CD14-positive monocyte (primary cell): ENCODE measurements at regions not wholly inside any gene's neighbourhood (a gene's known extent, or its start where the extent isn't known, plus 50 kb on each side); places are given as distances from the start of the nearest gene placed in this dataset.

Experiments used
- DNase-seq, 3 donors: peaks; one replicate each; pipeline ENCODE4 v3.0.0-alpha.2; 2011 to 2022
- H2AFZ ChIP-seq: 2 replicates; pipeline ENCODE4 v1.6.0; 2012; ENCODE audit warnings: mild to moderate bottlenecking, low read depth, low read length, inconsistent platforms; ENCODE audit not compliant: insufficient read depth, poor library complexity, severe bottlenecking
- H3K27ac ChIP-seq, 2 donors: 1 replicate in 1 of 2; 2 replicates in 1 of 2; pipeline ENCODE4 v1.5.1; 2012 to 2013; ENCODE audit warnings: low read length in 2 of 2, control low read depth in 1 of 2, inconsistent platforms in 1 of 2, low read depth in 1 of 2, mild to moderate bottlenecking in 1 of 2
- H3K27me3 ChIP-seq, 2 donors: one replicate each; pipeline versions ENCODE4 v1.6.0 to v1.6.1; 2011 to 2013; ENCODE audit warnings: low read length in 2 of 2; ENCODE audit not compliant: control insufficient read depth in 2 of 2, insufficient read depth in 2 of 2
- H3K36me3 ChIP-seq, 2 donors: replicated peaks in 1 of 2; 1 replicate in 1 of 2; 2 replicates in 1 of 2; pipeline versions ENCODE4 v1.5.1 to v1.6.1; 2012 to 2013; ENCODE audit warnings: low read length in 2 of 2, control low read depth in 1 of 2, inconsistent platforms in 1 of 2, mild to moderate bottlenecking in 1 of 2; ENCODE audit not compliant: insufficient read depth in 2 of 2, control insufficient read depth in 1 of 2
- H3K4me1 ChIP-seq, 2 donors: 1 replicate in 1 of 2; 2 replicates in 1 of 2; pipeline versions ENCODE4 v1.5.1 to v1.6.1; 2012 to 2013; ENCODE audit warnings: low read length in 2 of 2, control low read depth in 1 of 2, inconsistent platforms in 1 of 2, mild to moderate bottlenecking in 1 of 2, moderate library complexity in 1 of 2; ENCODE audit not compliant: insufficient read depth in 2 of 2, control insufficient read depth in 1 of 2
- H3K4me2 ChIP-seq: replicated peaks from 2 replicates; pipeline ENCODE3; 2012; ENCODE audit warnings: low read length, moderate library complexity, mild to moderate bottlenecking; ENCODE audit not compliant: poor library complexity, severe bottlenecking; ENCODE audit errors: extremely low read depth
- H3K4me3 ChIP-seq, 3 experiments: fragments of 200-600 bp in 1 of 3; sonication (generic) in 1 of 3; replicated peaks in 1 of 3; 1 replicate in 2 of 3; 2 replicates in 1 of 3; pipeline ENCODE4 v1.5.1; 2011 to 2013; ENCODE audit warnings: low read length in 3 of 3, mild to moderate bottlenecking in 3 of 3, control low read depth in 2 of 3, low read depth in 2 of 3, inconsistent platforms in 1 of 3, moderate library complexity in 1 of 3
- H3K79me2 ChIP-seq: 2 replicates; pipeline ENCODE4 v1.6.0; 2012; ENCODE audit warnings: mild to moderate bottlenecking, control low read depth, inconsistent platforms, low read length, moderate library complexity; ENCODE audit not compliant: insufficient read depth
- H3K9ac ChIP-seq: 2 replicates; pipeline ENCODE4 v1.6.0; 2017; ENCODE audit warnings: low read length, mild to moderate bottlenecking; ENCODE audit not compliant: insufficient read depth, poor library complexity, severe bottlenecking
- H3K9me3 ChIP-seq, 2 donors: replicated peaks in 1 of 2; 1 replicate in 1 of 2; 2 replicates in 1 of 2; pipeline versions ENCODE4 v1.5.1 to v1.6.1; 2012 to 2013; ENCODE audit warnings: low read length in 2 of 2, control low read depth in 1 of 2; ENCODE audit not compliant: control insufficient read depth in 1 of 2, insufficient read depth in 1 of 2
- H4K20me1 ChIP-seq: 2 replicates; pipeline ENCODE4 v1.6.0; 2012; ENCODE audit warnings: mild to moderate bottlenecking, low read length, control low read depth, moderate library complexity; ENCODE audit not compliant: insufficient read depth
- H3K27ac Mint-ChIP-seq, 7 donors: one replicate each; pipeline ENCODE4 v1.8.0; 2020; ENCODE audit warnings: mild to moderate bottlenecking in 7 of 7, mixed read lengths in 7 of 7, moderate library complexity in 6 of 7, inconsistent platforms in 2 of 7
- H3K27me3 Mint-ChIP-seq, 3 donors: one replicate each; pipeline ENCODE4 v1.8.0; 2021 to 2022; ENCODE audit warnings: low read depth in 3 of 3, mild to moderate bottlenecking in 3 of 3, mixed read lengths in 3 of 3, moderate library complexity in 3 of 3, inconsistent platforms in 1 of 3
- H3K36me3 Mint-ChIP-seq, 2 donors: one replicate each; pipeline ENCODE4 v1.8.0; 2020; ENCODE audit warnings: mixed read lengths in 2 of 2, inconsistent platforms in 1 of 2, mild to moderate bottlenecking in 1 of 2
- H3K4me1 Mint-ChIP-seq: one replicate; pipeline ENCODE4 v1.8.0; 2020; ENCODE audit warnings: mild to moderate bottlenecking, mixed read lengths
- H3K4me3 Mint-ChIP-seq, 2 donors: one replicate each; pipeline ENCODE4 v1.8.0; 2020; ENCODE audit warnings: mild to moderate bottlenecking in 2 of 2, mixed read lengths in 2 of 2, moderate library complexity in 1 of 2
- H3K9me3 Mint-ChIP-seq, 7 donors: one replicate each; pipeline ENCODE4 v1.8.0; 2020 to 2022; ENCODE audit warnings: mixed read lengths in 7 of 7, mild to moderate bottlenecking in 6 of 7, moderate library complexity in 6 of 7, inconsistent platforms in 2 of 7
- WGBS: methylation state at CpG from one replicate; pipeline ENCODE4 v1.1.5; 2013; ENCODE audit warnings: missing lambda C conversion rate; ENCODE audit not compliant: insufficient coverage; 5-methylcytosine and 5-hydroxymethylcytosine counted together
- intact Hi-C, 2 donors: fragments of 100-400 bp; cut with micrococcal nuclease; formaldehyde crosslinking; loops; one replicate each; pipeline versions ENCODE4 v1.15.0 to v1.15.1; 2023
- TF ChIP-seq, protein P1 (sequence below): fragments of 200-600 bp; IDR thresholded peaks from one replicate; pipeline ENCODE4 v1.8.0; 2022; ENCODE audit warnings: antibody characterized with exemption, mild to moderate bottlenecking

DNA sequence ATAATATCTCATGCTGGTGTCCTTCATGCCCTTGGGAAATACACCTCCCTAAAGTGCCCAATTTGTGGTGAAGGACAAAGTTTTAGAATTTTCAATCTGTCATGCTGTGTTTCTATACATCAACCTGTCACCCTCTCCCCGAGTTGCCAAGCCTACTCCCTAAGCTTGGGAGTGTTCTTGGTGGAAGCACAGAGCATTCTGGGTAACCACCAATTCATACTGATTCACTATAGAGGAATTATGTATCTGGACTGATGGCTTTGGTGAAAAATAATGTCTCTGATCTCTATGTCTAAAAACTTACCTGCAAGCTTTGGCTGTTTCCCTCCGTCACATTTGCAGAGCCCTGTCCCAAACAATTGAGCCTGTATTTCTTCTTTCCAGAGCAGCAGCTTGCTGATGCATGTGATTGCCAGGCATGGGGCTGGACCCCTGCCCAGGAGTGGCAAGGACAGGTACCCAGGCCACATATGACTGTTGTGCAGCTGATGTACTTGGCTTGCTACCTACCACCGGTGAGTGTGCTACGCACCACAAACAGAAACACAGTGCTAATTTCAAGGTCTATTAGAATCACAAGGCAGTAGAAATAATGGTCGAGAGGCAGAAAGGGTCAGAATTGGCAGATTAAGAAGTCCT lies 202.8 kb upstream of the CITED2 start:
- Histone ChIP-seq H3K4me2 (no peak overlapping the region), H3K27ac (no peak overlapping the region), H3K9me3 (no peaks in the 10 kb centered on the region), H3K9ac (no peak overlapping the region), H4K20me1 (no peaks in the 10 kb centered on the region), H3K4me3 (no peak overlapping the region), H2AFZ (no peak overlapping the region), H3K79me2 (no peaks in the 10 kb centered on the region), H3K36me3 (no peaks in the 10 kb centered on the region), H3K4me1 (no peaks in the 10 kb centered on the region), H3K27me3 (no peaks in the 10 kb centered on the region)
- DNase-seq, result no peak
- no peaks in the 10 kb centered on the region for H3K27me3 Mint-ChIP-seq
- intact Hi-C loops, result no loop called here
- H3K4me3 Mint-ChIP-seq, result no peak overlapping the region
- TF ChIP-seq, protein P1, sequence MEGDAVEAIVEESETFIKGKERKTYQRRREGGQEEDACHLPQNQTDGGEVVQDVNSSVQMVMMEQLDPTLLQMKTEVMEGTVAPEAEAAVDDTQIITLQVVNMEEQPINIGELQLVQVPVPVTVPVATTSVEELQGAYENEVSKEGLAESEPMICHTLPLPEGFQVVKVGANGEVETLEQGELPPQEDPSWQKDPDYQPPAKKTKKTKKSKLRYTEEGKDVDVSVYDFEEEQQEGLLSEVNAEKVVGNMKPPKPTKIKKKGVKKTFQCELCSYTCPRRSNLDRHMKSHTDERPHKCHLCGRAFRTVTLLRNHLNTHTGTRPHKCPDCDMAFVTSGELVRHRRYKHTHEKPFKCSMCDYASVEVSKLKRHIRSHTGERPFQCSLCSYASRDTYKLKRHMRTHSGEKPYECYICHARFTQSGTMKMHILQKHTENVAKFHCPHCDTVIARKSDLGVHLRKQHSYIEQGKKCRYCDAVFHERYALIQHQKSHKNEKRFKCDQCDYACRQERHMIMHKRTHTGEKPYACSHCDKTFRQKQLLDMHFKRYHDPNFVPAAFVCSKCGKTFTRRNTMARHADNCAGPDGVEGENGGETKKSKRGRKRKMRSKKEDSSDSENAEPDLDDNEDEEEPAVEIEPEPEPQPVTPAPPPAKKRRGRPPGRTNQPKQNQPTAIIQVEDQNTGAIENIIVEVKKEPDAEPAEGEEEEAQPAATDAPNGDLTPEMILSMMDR, result no peak
- no peaks in the 10 kb centered on the region for H3K36me3 Mint-ChIP-seq
- H3K4me1 Mint-ChIP-seq, result no peaks in the 10 kb centered on the region
- H3K27ac Mint-ChIP-seq, result peak overlapping the region in 1 of 7 donors; percentile 17
- H3K9me3 Mint-ChIP-seq, result peaks cover 0 to 1% (median 0%) of the 10 kb centered on the region in 7 donors
- WGBS, result 97% methylated on average over 4 of the region's 5 CpGs

DNA sequence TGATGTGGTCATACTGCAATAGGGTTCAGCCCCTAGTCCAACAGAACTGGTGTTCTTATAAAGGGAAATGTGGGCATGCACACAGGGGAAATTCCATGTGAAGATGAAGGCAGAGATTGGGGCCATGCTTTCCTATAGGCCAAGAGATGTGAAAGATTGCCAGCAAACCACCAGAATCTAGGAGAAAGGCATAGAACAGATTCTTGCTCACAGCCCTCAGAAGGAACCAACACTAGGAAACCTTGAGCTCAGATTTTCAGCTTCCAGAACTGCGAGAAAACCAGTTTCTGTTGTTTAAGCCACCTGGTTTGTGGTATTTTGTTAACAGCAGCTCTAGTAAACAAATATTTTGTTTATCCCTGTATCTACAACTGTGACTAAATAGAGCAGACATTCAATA lies 197.6 kb upstream of the CITED2 start:
- H3K4me3 Mint-ChIP-seq, result no peak overlapping the region
- H3K4me1 ChIP-seq, result peaks cover 22 to 31% of the 10 kb centered on the region in 2 donors
- WGBS, result no CpG with 5 or more reads among the region's 1 CpG
- H3K4me2 ChIP-seq, result no peak overlapping the region
- no peaks in the 10 kb centered on the region for H3K27me3 ChIP-seq
- H3K9me3 ChIP-seq, result no peaks in the 10 kb centered on the region
- intact Hi-C loops, result no loop called here
- no peaks in the 10 kb centered on the region for H3K79me2 ChIP-seq
- H3K27me3 Mint-ChIP-seq, result no peaks in the 10 kb centered on the region
- H3K9ac ChIP-seq, result no peak overlapping the region
- no peaks in the 10 kb centered on the region for H3K36me3 Mint-ChIP-seq
- no peak overlapping the region for H2AFZ ChIP-seq
- no peaks in the 10 kb centered on the region for H3K36me3 ChIP-seq
- H3K27ac ChIP-seq, result no peak overlapping the region
- H3K27ac Mint-ChIP-seq, result no peak overlapping the region
- no peaks in the 10 kb centered on the region for H4K20me1 ChIP-seq
- peaks cover 34% of the 10 kb centered on the region for H3K4me1 Mint-ChIP-seq
- H3K4me3 ChIP-seq, result no peak overlapping the region
- H3K9me3 Mint-ChIP-seq, result peaks cover 0 to 1% (median 0%) of the 10 kb centered on the region in 7 donors
- DNase-seq, result no peak
- TF ChIP-seq, protein P1, result no peak
